VCaP (cell line): ENCODE measurements at regions not wholly inside any gene's neighbourhood (a gene's known extent, or its start where the extent isn't known, plus 50 kb on each side); places are given as distances from the start of the nearest gene placed in this dataset.

Source experiments
- H3K27ac ChIP-seq: fragments of 450-650 bp; 2 replicates; pipeline ENCODE4 v1.5.1; 2017
- TF ChIP-seq, protein P1 (sequence below): fragments of 450-650 bp; conservative IDR thresholded peaks from 2 replicates; pipeline ENCODE4 v1.5.1; 2017; ENCODE audit warnings: mild to moderate bottlenecking, moderate library complexity

DNA sequence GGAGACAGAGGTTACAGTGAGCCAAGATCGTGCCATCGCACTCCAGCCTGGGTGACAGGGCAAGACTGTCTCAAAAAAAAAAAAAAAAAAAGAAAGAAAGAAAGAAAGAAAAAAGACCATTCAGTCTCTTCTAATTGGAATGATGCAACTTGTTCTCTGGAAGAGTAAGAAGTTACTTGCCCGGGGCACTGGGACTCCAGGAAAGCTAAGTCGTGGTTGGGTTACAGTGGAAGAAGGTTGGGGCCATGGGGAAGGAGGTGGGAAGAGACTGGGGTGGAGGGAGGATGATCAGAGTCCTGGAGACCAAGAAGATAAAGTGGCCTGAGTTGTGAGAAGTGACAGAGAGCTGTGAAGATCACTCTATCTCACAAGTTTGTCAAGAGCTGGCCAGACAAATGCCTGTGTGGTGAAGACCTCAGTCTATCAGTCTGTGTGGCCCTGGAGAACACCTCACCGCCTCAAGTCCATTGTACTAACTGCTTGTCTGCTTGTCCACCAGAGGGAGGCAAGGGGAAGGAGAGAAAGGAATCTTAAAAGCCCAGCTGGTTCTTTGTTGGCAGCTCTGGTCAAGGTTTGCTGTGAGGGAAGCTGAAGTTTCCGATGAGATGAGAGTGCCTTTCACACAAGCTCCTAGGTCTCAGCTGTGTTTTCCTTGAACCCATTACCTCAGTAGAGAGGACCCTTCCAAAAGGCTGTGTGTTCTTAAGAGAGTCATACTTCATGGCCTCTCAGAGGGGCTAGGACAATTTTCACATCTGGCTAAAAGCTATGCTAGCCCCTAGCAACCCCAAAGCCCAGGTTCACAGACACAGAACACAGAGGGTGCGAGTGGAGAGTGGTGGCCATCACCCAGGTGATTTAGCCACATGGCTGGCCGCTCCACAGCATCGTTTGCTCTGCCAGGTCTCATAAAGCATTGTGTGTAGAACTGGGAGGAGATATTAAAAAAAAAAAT is 72.0 kb upstream of the TMEM178A start:
- H3K27ac ChIP-seq, result peak overlapping the region; percentile 34; the same call in 1 of the 2 replicates
- TF ChIP-seq, protein P1, sequence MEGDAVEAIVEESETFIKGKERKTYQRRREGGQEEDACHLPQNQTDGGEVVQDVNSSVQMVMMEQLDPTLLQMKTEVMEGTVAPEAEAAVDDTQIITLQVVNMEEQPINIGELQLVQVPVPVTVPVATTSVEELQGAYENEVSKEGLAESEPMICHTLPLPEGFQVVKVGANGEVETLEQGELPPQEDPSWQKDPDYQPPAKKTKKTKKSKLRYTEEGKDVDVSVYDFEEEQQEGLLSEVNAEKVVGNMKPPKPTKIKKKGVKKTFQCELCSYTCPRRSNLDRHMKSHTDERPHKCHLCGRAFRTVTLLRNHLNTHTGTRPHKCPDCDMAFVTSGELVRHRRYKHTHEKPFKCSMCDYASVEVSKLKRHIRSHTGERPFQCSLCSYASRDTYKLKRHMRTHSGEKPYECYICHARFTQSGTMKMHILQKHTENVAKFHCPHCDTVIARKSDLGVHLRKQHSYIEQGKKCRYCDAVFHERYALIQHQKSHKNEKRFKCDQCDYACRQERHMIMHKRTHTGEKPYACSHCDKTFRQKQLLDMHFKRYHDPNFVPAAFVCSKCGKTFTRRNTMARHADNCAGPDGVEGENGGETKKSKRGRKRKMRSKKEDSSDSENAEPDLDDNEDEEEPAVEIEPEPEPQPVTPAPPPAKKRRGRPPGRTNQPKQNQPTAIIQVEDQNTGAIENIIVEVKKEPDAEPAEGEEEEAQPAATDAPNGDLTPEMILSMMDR, result peak; percentile 78

- peak overlapping the region; percentile 61 for H3K27ac ChIP-seq
- TF ChIP-seq, protein P1, result no peak
These were observed 70.6 kb upstream of the TMEM178A start for GRCh38 chr2:39595116-39595515.

GRCh38 chr2:39597314-39597713 is 68.4 kb upstream of the TMEM178A start:
- TF ChIP-seq, protein P1, result no peak

GRCh38 chr2:39602616-39603015 is 63.1 kb upstream of the TMEM178A start:
- no peak overlapping the region for H3K27ac ChIP-seq
- TF ChIP-seq, protein P1, result no peak

More at GRCh38 chr2:39597314-39597713, 68.4 kb upstream of the TMEM178A start:
- H3K27ac ChIP-seq, result no peak overlapping the region

DNA sequence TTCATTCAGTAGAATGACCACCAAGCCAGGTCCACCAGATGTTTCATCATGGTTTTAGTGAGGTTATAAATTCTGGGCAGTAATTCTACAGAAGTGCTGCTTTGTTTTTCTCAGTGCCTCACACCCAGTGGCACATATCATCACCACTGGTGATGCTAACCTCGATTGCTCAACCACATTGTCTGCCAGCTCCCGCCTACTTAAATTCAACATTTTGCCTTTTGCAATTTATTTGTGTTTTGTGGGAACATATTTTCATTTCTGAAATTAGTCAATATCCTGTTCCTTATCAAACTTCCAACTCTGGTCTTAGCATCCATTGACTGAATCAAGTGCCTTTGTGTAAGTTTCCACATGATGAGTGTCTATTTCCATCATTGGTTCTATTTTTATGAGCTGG is 62.3 kb upstream of the TMEM178A start:
- H3K27ac ChIP-seq, result no peak overlapping the region
- TF ChIP-seq, protein P1, result no peak

- TF ChIP-seq, protein P1, result no peak
- no peak overlapping the region for H3K27ac ChIP-seq
These were observed 60.9 kb upstream of the TMEM178A start for GRCh38 chr2:39604866-39605265.

GRCh38 chr2:39606585-39606984 is 59.1 kb upstream of the TMEM178A start:
- TF ChIP-seq, protein P1, result no peak
- no peak overlapping the region for H3K27ac ChIP-seq
